ENCODE measurements at regions not wholly inside any gene's neighbourhood (a gene's known extent, or its start where the extent isn't known, plus 50 kb on each side); places are given as distances from the start of the nearest gene placed in this dataset.

GRCh38 chr18:29157057-29157780 lies 980.3 kb upstream of the CDH2 start:
- no peak for TF ChIP-seq CTCF (IDR thresholded peaks at IDR 0.05)
- no peak for TF ChIP-seq POLR2A (IDR thresholded peaks at IDR 0.05)
